Astrocyte of the spinal cord (primary cell): ENCODE measurements at regions not wholly inside any gene's neighbourhood (a gene's known extent, or its start where the extent isn't known, plus 50 kb on each side); places are given as distances from the start of the nearest gene placed in this dataset.

Experiments
- DNase-seq: peaks from one replicate; pipeline ENCODE4 v3.0.0; 2011; ENCODE audit warnings: low read depth, low spot score
- H3K4me3 ChIP-seq: 2 replicates; pipeline ENCODE4 v1.5.1; 2011; ENCODE audit warnings: low read depth, mild to moderate bottlenecking, low read length, moderate library complexity
- in situ Hi-C: cut with HindIII; loops from 2 replicates; pipeline ENCODE4 v1.10.0; 2017; ENCODE audit warnings: low sequenced_read_pairs
- TF ChIP-seq, protein P1 (sequence below): IDR thresholded peaks from 2 replicates; pipeline ENCODE4 v1.5.1; 2012; ENCODE audit warnings: low read depth, mild to moderate bottlenecking, low read length, inconsistent platforms

DNA sequence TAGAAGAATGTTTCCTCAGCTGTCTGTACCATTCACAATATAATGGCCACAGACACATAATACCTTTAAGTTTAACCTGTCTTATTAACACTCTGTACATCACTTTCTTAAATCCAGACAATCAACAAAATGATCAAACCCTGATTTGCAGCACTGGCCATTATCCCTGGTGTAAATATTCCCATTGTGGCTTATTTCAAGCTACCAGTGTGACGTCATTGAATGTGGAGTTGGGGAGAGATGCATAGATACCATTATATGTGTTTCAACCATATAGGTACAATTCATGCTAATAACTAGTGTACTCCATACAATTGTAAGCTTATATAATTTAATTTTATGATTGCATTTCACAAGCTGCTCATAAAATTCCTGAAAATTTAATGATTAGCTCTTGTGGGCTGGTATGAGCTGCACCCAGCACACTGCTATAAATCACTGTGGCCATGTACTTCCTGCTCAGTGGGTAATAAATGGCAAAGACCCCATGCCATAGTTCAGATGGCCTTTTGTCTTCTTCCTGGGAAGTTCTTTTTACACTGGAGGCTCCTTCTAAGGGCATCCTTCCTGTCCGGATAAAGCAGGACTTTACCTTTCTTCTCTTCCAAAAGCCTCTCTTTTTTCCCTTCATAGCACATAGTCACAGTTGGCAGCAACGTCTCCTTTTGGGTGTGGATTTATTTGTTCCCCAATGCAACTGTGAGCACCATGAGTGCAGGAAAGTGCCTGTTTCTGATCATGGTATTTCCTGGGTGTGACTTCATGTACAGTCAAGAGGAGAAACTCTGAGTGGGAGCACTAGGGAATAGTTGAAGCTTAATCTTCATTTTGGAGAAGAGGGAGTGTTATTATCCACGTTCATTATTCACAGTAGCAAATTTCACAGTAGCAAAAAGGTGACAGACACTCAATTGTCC, 87.8 kb downstream of the MIAT start:
- TF ChIP-seq, protein P1, sequence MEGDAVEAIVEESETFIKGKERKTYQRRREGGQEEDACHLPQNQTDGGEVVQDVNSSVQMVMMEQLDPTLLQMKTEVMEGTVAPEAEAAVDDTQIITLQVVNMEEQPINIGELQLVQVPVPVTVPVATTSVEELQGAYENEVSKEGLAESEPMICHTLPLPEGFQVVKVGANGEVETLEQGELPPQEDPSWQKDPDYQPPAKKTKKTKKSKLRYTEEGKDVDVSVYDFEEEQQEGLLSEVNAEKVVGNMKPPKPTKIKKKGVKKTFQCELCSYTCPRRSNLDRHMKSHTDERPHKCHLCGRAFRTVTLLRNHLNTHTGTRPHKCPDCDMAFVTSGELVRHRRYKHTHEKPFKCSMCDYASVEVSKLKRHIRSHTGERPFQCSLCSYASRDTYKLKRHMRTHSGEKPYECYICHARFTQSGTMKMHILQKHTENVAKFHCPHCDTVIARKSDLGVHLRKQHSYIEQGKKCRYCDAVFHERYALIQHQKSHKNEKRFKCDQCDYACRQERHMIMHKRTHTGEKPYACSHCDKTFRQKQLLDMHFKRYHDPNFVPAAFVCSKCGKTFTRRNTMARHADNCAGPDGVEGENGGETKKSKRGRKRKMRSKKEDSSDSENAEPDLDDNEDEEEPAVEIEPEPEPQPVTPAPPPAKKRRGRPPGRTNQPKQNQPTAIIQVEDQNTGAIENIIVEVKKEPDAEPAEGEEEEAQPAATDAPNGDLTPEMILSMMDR = no peak
- no peak overlapping the region for H3K4me3 ChIP-seq
- in situ Hi-C loops = no loop called here
- no peak for DNase-seq

DNA sequence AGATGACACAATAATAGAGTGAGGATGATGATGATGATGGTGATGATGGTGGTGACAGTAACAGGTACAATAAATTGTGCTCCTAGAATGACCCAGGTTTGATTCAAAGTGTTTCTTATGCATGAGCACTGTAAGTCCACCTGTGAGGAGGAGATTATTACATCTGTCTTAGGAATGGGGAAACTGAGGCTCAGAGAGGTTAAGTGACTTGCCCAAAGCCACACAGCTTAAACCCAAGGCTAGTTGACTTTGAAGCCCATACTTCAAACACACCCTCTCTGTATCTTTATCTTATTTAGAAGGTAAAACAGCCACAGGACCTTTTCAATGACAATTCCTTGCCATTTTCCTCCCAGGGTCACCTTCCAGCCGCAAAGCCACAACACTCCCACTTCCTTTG, 88.9 kb downstream of the MIAT start:
- TF ChIP-seq, protein P1 = no peak
- H3K4me3 ChIP-seq = no peak overlapping the region
- in situ Hi-C loops = no loop called here
- DNase-seq = no peak

DNA sequence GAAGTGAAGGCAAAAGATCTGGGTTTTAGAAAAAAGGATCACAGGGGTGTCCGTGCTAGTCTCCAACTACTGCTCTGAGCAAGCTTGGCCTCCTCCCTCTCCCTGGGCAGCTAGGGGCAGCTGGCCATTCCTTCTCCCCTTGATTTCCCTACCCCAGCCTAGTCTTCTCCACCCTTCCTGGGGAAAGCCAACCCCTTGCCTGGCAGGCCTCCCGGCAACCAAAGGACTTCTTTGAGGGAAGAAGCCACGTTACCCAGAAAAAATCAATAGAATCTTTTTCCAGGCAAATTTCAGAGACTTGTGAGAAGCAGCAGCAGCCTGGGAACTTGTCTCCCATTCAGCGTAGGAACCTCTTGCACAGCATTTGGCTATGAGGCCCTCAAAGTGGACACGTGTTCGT, 91.5 kb downstream of the MIAT start:
- in situ Hi-C loops = no loop called here
- no peak overlapping the region for H3K4me3 ChIP-seq
- TF ChIP-seq, protein P1 = no peak
- no peak for DNase-seq

DNA sequence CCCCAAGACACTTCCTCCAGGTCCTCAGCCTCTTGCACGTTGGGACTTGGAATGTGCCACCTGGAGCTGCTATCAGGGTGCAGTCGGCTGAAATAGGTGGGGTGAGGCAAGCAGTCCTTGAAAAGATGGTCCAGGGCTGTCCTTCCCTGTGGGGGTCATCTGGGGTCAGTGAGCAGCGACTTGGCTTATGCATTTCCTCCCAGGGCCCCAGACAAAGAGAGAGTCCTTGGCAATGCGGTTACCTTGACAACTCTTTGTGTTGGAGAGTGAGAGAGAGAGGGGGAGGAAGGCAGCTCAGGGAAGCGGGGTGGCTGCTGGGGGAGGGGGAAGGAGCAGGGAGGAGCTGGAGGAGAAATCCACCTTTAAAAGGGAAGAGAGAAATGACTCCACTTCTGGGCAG, 93.8 kb downstream of the MIAT start:
- peak; percentile 22 for DNase-seq
- H3K4me3 ChIP-seq = no peak overlapping the region
- in situ Hi-C loops = no loop called here
- TF ChIP-seq, protein P1 = no peak

DNA sequence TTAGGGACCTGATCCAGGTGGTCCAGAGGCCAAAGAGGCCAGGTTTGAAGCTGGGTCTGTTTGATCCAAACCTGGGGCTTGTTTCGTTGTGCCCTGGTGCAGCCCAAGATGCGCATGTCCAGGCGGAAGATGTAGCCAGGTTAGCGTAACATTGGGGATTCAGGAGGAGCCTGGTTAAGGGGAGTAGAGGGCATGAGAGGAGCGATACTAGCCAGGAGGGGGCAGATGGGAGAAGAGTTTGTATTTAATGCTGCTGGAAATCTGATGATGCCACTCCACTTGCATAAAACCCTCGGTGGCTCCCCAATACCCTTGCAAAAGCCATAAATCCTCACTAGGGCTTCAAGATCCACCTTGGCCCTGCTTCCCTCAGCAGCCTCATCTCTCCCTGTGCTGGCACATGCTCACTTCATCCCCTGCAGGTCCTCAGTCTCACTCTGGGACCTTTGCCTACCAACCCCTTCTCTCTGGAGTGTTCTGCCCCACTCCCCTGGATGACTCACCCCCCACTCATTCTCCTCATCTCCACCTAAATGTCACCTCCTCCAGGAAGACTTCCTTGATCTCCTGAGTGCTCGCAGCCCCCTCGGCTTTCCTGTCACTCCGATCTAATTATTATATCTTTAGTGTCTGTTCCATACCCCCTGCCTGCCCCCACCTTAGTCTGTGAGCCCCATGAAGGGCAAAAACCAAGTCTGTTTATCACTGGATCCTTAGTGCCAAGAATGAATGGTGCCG, 95.9 kb downstream of the MIAT start:
- DNase-seq = no peak
- in situ Hi-C loops = no loop called here
- TF ChIP-seq, protein P1 = peak; percentile 12
- H3K4me3 ChIP-seq = no peak overlapping the region

DNA sequence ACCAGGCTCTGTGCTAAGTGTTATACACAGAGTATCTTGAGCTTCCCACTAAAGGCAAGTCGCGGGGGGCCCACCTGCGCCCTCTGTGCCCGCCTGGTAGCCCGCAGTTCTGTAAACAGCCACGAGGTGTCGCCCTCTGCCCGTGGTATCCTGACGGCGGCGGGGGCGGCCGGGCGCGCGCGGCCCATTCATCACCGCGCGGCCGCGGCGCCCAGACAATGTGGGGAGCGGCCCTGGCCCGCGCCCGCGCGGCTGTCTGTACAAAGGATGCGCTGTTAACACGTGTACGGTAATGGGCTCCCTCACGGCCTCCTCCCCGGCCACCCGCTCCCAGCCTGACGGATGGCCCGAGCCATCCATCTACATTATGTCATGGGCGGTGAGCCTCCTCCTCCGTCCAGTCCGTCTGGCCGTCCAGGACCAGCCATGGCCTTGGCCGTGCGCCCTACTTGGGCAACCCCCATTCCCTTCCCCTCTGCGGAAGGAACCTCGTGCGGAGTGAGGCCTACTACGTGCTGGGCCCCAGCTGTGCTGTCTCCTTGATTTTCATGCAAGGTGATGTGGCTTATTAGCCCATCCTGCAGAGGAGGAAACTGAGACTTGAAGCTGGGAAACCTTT, 99.4 kb downstream of the MIAT start:
- TF ChIP-seq, protein P1 = peak; percentile 72
- in situ Hi-C loops = no loop called here

More for the DNA sequence above, 99.4 kb downstream of the MIAT start:
- peak; percentile 48 for DNase-seq
- peak overlapping the region; percentile 23 for H3K4me3 ChIP-seq
